22Rv1 (cell line): ENCODE measurements at regions not wholly inside any gene's neighbourhood (a gene's known extent, or its start where the extent isn't known, plus 50 kb on each side); places are given as distances from the start of the nearest gene placed in this dataset.

Source experiments
- H3K27ac ChIP-seq: fragments of 450-650 bp; 2 replicates; pipeline ENCODE4 v1.5.1; 2017
- ZFX ChIP-seq: fragments of 450-650 bp; IDR thresholded peaks from 2 replicates; pipeline ENCODE4 v1.6.1; 2017; ENCODE audit warnings: antibody characterized with exemption, borderline replicate concordance
- TF ChIP-seq, protein P1 (sequence below): fragments of 450-650 bp; IDR thresholded peaks from 2 replicates; pipeline ENCODE4 v1.5.1; 2017; ENCODE audit warnings: mild to moderate bottlenecking

DNA sequence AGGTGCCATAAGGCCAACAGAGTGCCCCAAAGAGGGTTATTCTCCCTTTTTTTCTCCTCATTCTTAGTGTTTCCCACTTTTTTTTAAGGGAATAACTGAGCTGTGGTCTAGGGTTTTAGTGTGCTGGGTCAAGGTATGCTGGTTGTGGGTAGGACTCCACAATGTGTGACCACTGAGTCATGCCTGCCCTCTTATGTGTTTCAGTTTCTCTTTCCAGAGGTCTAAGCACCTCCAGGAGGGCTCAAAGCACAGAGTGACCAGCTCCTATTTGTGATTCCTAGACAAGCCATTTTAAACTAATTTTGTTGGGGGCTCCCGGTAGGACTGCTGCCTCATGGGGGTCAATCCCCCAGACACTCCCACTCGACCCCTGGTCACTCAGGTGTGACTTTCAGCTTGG is 80.5 kb upstream of the GC start:
- TF ChIP-seq ZFX: no peak
- TF ChIP-seq, protein P1, sequence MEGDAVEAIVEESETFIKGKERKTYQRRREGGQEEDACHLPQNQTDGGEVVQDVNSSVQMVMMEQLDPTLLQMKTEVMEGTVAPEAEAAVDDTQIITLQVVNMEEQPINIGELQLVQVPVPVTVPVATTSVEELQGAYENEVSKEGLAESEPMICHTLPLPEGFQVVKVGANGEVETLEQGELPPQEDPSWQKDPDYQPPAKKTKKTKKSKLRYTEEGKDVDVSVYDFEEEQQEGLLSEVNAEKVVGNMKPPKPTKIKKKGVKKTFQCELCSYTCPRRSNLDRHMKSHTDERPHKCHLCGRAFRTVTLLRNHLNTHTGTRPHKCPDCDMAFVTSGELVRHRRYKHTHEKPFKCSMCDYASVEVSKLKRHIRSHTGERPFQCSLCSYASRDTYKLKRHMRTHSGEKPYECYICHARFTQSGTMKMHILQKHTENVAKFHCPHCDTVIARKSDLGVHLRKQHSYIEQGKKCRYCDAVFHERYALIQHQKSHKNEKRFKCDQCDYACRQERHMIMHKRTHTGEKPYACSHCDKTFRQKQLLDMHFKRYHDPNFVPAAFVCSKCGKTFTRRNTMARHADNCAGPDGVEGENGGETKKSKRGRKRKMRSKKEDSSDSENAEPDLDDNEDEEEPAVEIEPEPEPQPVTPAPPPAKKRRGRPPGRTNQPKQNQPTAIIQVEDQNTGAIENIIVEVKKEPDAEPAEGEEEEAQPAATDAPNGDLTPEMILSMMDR: no peak
- H3K27ac ChIP-seq: no peak overlapping the region

- TF ChIP-seq, protein P1: no peak
- TF ChIP-seq ZFX: no peak
These were observed 82.5 kb upstream of the GC start for GRCh38 chr4:71866212-71866885.

DNA sequence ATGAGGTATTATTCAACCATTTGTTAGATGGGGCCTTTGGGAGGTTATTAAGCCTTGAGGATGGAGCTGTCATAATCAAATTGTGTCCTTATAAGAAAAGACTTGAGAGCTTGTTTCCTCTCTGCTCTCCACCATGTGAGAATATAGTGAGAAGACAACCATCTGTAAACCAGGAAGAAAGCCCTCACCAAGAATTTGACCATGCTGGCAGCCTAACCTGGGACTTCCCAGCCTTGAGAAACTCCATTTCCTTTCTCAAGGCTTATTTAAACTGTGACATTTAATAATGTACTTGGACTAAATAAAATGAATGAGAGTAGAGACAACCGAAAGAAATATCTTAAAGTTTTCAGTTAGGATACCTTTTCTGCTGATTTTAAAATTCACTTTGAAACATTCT is 83.7 kb upstream of the GC start:
- TF ChIP-seq, protein P1: no peak
- TF ChIP-seq ZFX: no peak
- H3K27ac ChIP-seq: no peak overlapping the region

More at GRCh38 chr4:71866212-71866885, 82.5 kb upstream of the GC start:
- no peak overlapping the region for H3K27ac ChIP-seq

GRCh38 chr4:71870456-71870855 is 86.6 kb upstream of the GC start:
- TF ChIP-seq ZFX: no peak
- TF ChIP-seq, protein P1: no peak
- H3K27ac ChIP-seq: no peak overlapping the region

DNA sequence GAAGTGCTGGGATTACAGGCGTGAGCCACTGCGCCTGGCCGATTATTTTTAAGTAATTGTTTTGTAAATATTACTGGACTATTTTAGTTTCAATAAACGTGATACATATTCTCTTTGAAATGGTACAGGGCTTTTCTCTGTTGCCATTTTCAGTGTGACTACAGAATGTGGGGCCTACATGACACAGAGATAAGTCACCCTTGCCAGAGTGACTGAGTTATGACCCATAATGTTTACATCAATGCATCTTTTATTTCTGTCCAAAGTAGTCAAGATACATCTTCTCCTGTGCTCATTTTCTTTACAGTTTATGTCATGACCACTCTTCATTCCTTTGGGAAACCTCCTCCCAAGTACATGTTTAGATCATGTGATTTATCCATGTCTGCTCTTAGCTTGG is 88.3 kb upstream of the GC start:
- no peak overlapping the region for H3K27ac ChIP-seq
- no peak for TF ChIP-seq ZFX
- TF ChIP-seq, protein P1: no peak

DNA sequence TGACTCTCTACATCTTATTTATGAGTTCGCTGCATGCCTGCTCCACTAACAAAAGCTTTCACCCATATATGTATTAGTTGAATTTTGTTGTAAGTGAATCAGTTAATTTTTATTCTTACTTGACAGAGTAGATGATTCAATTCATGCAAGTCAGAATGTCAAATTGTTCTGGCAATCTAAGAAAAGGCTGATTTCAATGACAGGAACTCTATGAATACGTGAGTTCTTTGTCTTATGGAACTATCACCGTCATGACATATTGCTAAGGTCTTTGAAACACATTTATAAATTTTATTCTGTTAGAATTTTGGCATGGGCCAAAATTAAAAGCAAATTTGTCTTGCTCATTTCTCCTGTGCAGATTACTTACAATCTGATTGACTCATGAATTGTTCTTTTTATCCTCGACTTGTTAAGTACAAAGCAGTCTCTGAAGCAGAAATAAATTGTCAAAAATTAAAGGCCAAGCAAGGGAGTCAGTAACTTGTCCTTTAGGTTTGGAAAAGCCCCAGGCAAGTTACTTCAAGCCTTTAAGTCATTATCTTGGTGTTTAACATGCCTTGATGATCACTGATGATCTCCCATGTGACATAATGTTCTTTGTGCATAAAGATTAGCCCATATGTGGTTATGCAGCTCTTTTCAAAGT is 89.0 kb upstream of the GC start:
- TF ChIP-seq ZFX: no peak
- TF ChIP-seq, protein P1: no peak
- H3K27ac ChIP-seq: no peak overlapping the region

- TF ChIP-seq ZFX: no peak
- TF ChIP-seq, protein P1: no peak
- no peak overlapping the region for H3K27ac ChIP-seq
These were observed 94.5 kb upstream of the GC start for GRCh38 chr4:71878376-71878775.
